K562 (cell line): ENCODE measurements at regions not wholly inside any gene's neighbourhood (a gene's known extent, or its start where the extent isn't known, plus 50 kb on each side); places are given as distances from the start of the nearest gene placed in this dataset.

Experiments
- EGR1 ChIP-seq: fragments of 450-650 bp; conservative IDR thresholded peaks from 2 replicates; pipeline ENCODE4 v1.6.1; 2017; ENCODE audit warnings: mild to moderate bottlenecking
- EP300 ChIP-seq: IDR thresholded peaks from 2 replicates; pipeline ENCODE4 v1.6.1; 2012; ENCODE audit warnings: low read length, improper control_type of control experiment
- EZH2 ChIP-seq: IDR thresholded peaks from 2 replicates; pipeline ENCODE4 v1.6.1; 2012; ENCODE audit warnings: low read depth, mild to moderate bottlenecking, inconsistent platforms, low read length, borderline replicate concordance
- JUNB ChIP-seq: fragments of 450-650 bp; formaldehyde crosslinking; conservative IDR thresholded peaks from 2 replicates; pipeline ENCODE4 v1.4.0; 2020; ENCODE audit warnings: mild to moderate bottlenecking
- JUND ChIP-seq, 2 experiments: IDR thresholded peaks; 2 replicates in 1 of 2; 3 replicates in 1 of 2; pipeline ENCODE4 v1.6.1; 2011; ENCODE audit warnings: borderline replicate concordance in 2 of 2, low read depth in 2 of 2, low read length in 2 of 2, improper control_type of control experiment in 1 of 2, missing biosample characterization in 1 of 2, missing genetic modification characterization in 1 of 2, missing genetic modification reagents in 1 of 2
- NR1H2 ChIP-seq: sonication (generic); formaldehyde crosslinking; IDR thresholded peaks from 2 replicates; pipeline ENCODE4 v1.4.0; 2020; ENCODE audit warnings: mild to moderate bottlenecking, missing genetic modification reagents
- RCOR1 ChIP-seq, 2 experiments: IDR thresholded peaks; 2 replicates each; pipeline ENCODE4 v1.6.1; 2012; ENCODE audit warnings: low read depth in 2 of 2, low read length in 2 of 2, borderline replicate concordance in 1 of 2, improper control_type of control experiment in 1 of 2
- RHOXF2B ChIP-seq: fragments of 250-450 bp; sonication (Bioruptor Pico); conservative IDR thresholded peaks from 2 replicates; pipeline ENCODE4 v1.5.1; 2021
- TAF15 ChIP-seq: fragments of 200-400 bp; formaldehyde crosslinking; IDR thresholded peaks from 2 replicates; pipeline ENCODE4 v1.6.1; 2017; ENCODE audit warnings: mild to moderate bottlenecking, low read depth, low read length, moderate library complexity
- TF ChIP-seq, protein P1 (sequence below), 3 experiments: IDR thresholded peaks in 2 of 3; conservative IDR thresholded peaks in 1 of 3; 2 replicates each; pipeline ENCODE4 v1.5.1; 2011 to 2012; ENCODE audit warnings: low read length in 3 of 3, mild to moderate bottlenecking in 3 of 3, control low read depth in 2 of 3, improper control_type of control experiment in 1 of 3, inconsistent platforms in 1 of 3, low read depth in 1 of 3, mixed read lengths in 1 of 3, moderate library complexity in 1 of 3; ENCODE audit not compliant: insufficient read depth in 2 of 3
- TF ChIP-seq, protein P2 (sequence below): fragments of 200-800 bp; sonication (Bioruptor generic); IDR thresholded peaks from 2 replicates; pipeline ENCODE4 v1.6.1; 2017; ENCODE audit warnings: missing genetic modification characterization, missing compliant biosample characterization

DNA sequence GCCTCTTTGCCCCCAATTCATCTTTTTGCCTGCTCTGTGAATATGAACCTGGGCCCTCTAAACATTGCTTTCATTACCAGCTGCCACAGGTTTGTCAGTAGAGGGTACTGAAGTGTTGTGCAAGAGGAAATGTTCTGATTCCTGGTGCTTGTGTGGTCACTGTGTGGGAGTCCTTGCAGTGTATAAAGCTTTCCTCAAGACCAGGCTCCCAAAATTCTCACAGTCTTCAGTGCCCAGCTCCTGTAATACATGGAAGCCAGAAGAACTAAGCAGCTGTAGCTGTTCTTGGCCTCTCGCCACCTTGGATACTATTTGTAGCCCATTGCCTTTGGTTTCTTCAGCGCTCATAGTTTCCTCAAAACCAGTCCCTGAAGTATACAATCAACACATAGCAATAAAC is 1046.2 kb downstream of the BRINP3 start:
- TF ChIP-seq TAF15 (no peak), JUND (IDR thresholded peaks at IDR 0.05; ENCODE audit: borderline replicate concordance, low read depth, low read length) (no peak), JUND (tag; IDR thresholded peaks at IDR 0.05; ENCODE audit: borderline replicate concordance, low read depth, low read length) (no peak), JUNB (no peak), RHOXF2B (CRISPR knock-in tag) (no peak), RCOR1 (IDR thresholded peaks at IDR 0.05; ENCODE audit: borderline replicate concordance in 1 of 2, low read depth in 2 of 2, low read length in 2 of 2) (no peak), NR1H2 (CRISPR knock-in tag) (no peak), EGR1 (no peak), EZH2 (no peak), EP300 (no peak)
- TF ChIP-seq, protein P1, sequence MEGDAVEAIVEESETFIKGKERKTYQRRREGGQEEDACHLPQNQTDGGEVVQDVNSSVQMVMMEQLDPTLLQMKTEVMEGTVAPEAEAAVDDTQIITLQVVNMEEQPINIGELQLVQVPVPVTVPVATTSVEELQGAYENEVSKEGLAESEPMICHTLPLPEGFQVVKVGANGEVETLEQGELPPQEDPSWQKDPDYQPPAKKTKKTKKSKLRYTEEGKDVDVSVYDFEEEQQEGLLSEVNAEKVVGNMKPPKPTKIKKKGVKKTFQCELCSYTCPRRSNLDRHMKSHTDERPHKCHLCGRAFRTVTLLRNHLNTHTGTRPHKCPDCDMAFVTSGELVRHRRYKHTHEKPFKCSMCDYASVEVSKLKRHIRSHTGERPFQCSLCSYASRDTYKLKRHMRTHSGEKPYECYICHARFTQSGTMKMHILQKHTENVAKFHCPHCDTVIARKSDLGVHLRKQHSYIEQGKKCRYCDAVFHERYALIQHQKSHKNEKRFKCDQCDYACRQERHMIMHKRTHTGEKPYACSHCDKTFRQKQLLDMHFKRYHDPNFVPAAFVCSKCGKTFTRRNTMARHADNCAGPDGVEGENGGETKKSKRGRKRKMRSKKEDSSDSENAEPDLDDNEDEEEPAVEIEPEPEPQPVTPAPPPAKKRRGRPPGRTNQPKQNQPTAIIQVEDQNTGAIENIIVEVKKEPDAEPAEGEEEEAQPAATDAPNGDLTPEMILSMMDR (IDR thresholded peaks at IDR 0.05 in 2 of 3, conservative IDR thresholded peaks at IDR 0.05 in 1 of 3; ENCODE audit: insufficient read depth in 2 of 3, low read depth in 1 of 3, low read length in 3 of 3) = no peak
- TF ChIP-seq, protein P2, sequence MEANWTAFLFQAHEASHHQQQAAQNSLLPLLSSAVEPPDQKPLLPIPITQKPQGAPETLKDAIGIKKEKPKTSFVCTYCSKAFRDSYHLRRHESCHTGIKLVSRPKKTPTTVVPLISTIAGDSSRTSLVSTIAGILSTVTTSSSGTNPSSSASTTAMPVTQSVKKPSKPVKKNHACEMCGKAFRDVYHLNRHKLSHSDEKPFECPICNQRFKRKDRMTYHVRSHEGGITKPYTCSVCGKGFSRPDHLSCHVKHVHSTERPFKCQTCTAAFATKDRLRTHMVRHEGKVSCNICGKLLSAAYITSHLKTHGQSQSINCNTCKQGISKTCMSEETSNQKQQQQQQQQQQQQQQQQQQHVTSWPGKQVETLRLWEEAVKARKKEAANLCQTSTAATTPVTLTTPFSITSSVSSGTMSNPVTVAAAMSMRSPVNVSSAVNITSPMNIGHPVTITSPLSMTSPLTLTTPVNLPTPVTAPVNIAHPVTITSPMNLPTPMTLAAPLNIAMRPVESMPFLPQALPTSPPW = no peak
